GOT3 (cell line): ENCODE measurements at regions not wholly inside any gene's neighbourhood (a gene's known extent, or its start where the extent isn't known, plus 50 kb on each side); places are given as distances from the start of the nearest gene placed in this dataset.

Source experiments
- DNase-seq: peaks from one replicate; lab custom pipeline; 2025; ENCODE audit warnings: mixed read lengths; lab: John Stamatoyannopoulos, UW

DNA sequence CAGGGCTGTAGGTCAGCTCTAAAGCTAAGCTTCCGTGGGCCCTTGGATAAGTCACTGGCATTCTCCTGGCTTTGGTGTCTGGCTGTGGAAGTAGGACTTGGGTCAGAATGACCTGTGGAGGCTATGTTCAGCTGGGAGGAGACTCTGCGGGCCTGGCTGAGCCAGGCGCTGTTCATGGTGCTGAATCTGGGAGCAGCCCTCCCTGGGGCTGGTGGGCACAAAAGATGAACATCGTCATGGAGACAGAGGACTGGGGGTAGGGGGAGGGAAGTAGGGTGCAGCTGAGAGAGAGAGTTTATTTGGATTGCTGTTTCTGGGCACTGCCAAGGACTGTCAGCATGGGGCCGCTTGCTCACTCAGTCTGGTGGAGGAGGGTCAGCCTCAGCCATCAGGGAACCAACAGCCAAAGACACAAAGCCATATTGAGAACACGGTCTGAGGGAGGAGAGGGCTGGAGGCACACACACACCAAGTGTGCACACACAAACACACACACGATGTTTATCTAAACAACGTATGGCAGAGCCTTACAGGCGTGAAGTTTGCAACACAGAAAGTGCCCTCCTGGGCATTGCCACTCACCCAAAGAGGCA is 120.7 kb upstream of the LINGO1 start:
- no peak for DNase-seq

DNA sequence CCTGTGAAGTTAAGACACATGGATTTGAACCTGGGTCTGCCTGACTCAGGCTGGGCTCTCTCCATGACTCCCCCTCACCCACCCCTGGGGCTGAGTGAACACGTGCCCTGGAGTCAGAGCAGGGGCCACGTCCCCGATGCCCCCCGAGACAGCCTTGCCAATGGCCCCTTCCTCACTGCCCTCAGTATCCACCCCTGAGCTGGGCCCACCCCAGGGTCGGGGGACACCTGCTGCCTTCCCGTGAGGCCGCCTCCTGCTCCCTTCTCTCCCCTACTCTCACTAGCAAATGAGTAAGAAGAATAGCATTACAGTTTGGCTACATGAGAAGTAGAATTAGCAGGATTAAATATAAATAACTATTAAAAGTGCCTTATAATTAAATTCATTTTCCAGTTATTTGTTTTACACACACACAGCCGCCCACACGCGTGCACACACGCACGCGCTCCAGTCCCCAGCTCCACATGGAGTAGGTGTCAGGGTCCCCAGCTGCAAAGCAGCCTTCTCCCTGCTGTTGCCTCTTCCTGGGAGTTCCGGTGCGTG is 117.4 kb upstream of the LINGO1 start:
- no peak for DNase-seq

DNA sequence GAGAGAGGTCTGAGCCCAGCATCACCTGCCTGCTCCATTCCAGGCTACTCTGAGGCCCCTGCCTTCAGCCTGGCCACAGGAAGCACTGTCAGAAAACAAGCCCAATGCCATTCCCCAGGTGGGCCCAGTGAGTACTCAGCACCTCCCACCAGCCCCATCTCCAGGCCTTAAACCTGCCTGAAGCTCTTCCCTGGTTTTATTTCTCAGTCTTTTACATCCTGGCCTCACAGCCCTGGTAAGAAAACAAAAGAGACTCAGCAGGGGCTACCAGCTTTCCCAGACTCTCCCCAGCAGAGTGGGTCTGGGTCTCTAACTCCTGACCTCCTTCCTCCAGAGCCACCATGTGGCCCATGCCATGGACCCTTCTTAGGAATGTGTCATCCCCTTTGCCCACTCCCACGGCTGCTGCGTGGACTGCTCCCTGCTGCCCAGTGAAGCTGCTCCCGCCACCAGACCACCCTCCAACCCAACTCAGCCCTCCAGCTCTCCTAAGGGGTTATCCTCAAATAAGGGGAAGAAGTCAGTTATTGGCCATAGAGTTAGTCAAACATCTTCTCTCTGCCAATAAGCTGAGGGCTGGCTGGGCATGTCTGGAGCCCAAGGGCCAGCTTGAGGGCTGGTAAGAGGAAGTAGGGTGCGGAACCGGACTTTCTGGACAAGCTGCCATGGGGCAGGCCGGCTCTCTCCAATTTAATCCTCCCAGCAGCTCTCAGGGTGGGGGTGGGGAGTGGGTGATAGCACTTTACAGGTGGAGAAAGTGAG is 116.7 kb upstream of the LINGO1 start:
- DNase-seq, result no peak

- no peak for DNase-seq
Observed at GRCh38 chr15:77748078-77749064, 115.7 kb upstream of the LINGO1 start.

DNA sequence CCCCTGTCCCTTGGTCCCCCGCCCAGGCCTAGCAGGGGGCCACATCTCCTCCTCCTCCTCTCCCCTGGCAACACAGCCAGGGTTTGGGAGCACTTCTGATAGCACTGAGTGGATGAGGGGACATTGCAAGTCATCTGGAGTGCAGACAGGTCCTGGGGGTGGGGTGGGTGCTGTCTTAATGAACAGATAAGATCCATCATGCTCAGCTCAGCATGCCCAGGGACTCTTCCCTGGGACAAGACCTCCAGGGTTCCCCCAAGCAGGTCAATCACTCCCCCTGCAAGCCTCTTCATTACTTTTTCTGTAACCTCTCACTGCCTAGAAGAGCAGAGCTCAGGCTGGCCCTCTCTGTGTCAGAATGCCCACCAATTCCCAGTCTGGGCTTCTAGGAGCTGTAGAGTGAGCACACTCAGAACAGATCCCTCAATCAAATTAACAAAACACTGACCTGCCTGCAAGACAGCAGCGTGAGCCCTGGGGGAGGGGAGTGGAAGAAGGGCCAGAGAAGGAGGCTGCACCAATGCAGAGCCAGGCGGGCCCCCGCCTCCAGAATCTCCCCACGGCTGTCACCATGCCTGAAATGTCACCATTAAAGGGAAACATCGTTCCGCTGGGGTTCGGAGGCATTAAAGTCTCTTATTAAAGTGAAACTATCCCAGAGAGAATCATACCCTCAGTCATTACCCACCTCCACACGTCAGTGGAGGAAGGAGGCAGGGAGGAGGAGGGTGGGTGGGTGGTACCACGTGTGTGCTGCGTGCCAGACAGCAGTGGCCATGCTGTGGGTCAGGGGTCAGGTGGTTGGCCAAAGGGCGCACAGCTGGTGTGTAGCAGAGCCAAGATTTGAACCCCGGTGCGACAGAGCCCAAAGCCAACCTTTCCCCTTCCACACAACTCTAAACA is 114.7 kb upstream of the LINGO1 start:
- no peak for DNase-seq

DNA sequence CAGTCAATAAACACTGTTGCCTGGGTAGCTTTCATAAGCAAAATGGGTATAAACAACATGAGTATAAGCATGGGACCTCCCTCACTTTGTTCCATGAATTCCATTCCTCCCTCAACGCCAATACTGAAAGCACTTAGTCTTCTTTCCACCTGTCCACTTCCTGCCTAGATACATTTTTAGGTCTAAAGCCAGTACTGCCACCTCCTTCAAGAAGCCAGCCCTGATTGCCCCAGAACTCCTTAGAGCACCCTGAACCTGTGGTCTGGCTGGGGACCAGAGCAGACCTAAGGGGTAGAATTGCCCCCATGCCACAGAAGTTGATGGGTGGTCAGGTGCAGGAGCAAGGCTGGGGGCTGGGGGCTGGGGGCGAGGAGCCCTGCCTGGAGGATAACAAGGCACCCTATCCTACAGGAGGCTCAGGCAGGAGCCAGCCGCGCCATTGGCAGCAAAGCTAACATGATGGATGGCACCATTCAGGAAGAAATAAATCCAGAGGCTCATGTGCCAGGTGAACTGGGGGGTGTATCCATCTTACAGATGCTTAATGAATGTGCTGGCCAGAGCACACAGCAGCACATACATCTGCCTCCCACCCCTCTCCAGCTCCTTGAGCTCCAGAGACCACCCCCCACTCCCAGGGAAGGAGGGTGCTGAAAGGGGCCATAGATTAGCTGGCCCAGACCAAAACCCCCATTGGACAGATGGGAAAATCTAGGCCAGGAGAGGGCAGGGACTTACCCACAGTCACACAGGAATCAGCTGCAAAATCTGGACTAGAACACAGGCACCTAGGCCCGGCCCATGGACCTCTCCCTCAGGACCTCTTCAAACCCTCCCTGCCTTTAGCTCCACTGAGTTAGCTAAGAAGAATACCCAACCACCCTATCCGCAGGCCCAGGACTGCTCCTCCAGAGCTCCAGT is 113.8 kb upstream of the LINGO1 start:
- DNase-seq, result no peak

DNA sequence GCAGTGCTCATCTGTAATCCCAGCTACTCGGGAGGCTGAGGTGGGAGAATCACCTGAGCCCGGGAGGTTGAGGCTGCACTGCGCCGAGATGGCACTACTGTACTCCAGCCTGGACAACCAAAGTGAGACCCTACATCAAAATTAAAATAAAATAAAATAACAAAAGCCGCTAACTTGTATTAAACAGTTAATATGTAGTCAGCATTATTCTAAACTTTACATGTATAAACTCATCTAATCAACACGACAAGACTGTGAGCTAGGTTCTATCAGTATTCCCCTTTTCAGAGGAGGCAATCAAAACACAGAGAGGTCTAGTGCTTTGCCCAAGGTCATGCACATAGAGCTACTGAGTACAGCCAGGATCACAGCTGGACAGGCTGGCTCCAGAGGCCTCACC is 111.7 kb upstream of the LINGO1 start:
- no peak for DNase-seq

DNA sequence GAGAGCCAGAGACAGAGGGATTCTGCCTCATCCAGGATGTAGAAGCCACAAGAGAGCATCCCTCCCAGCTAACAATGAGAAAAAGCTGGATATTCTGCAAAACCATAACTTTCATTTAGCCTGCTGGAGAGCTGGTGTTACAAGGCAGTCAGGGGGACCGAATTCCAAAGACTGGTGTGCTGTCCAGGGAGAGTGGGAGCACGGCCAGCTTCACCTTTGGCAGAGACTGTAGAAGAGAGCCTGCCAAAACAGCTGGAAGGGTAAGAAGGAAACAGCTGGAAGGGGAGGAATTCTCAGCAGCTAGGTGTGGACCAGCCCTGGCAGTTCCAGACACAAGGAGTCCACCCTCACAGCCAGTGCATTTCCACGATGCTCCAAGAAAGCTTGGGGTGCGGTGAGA is 109.9 kb upstream of the LINGO1 start:
- no peak for DNase-seq

GRCh38 chr15:77742127-77742526 is 109.4 kb upstream of the LINGO1 start:
- DNase-seq, result no peak

DNA sequence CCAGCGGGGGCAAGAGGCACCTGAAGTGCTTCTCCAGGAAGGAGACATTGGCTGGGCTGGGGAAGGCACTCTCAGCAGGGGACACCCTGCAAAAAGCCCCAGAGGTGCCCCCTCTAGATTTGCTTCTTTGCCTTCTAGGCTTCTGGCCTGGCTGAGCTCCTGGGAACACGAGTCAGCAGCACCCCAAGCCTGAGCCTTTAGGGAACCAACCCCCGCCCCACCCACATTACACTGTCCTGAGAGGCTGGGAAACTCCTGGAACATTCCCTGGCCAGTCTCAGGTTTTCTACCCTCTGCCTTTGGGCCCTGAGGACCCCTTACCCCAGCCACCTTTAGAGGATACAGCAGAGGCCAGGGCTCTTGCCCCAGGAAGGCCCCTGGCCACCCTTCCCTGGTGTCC is 108.4 kb upstream of the LINGO1 start:
- no peak for DNase-seq

DNA sequence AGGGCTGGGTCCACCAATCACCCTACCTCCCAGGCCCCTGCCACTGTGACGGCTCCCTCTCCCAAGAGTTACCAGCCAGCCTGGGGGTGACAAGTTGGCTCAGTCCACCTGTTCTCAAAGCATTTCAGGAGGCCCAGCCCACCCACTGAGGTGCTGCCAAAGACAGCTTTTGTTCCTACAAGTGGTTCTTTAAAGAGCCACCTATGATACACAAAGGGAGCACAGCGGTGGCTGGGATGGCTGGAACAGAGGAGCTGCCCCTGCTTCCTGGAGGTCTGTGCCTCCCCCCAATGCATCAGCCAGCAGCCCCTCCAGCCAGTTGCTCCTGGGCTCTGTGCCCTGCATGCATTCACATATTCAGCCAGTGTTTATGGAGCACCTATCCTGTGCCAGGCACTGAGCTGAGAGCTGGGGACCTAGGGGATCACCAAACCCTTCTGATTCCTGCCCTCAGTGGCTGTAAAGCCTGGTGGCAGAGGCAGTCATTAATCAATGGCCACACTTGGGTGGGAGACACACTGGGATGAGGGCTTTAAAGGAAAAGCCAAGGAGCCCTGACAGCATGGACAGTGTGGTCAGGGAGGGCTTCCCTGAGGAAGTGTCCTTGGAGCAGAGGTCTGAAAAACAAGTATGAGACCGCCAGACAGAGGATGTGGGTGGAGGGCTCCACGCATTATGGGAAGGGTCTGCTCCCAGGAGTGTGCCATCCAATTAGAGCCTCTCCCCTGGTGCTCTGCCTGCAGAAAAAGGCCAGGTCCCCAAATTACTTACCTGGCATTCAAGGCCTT is 107.1 kb upstream of the LINGO1 start:
- no peak for DNase-seq

GRCh38 chr15:77738441-77739302 is 106.0 kb upstream of the LINGO1 start:
- no peak for DNase-seq

DNA sequence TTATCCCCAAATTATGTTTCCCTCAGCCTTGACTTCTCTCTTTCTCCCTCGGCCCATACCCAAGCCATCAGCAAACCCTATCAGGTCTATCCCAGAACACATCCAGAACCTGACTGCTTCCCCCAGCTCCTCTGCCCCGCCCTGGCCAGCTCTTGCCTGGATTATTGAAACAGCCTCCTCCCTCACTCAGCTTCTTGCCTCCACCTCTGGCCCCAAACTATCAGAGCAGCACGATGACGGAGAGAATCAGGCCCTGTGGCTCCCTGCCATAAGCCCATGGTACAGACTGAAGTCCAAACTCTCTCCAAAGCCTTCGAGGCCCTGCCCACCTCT is 105.3 kb upstream of the LINGO1 start:
- DNase-seq, result no peak

GRCh38 chr15:77737238-77738037 is 104.7 kb upstream of the LINGO1 start:
- no peak for DNase-seq

GRCh38 chr15:77734306-77734705 is 101.6 kb upstream of the LINGO1 start:
- DNase-seq, result no peak

GRCh38 chr15:77733579-77734300 is 101.0 kb upstream of the LINGO1 start:
- no peak for DNase-seq
